ENCODE measurements at regions not wholly inside any gene's neighbourhood (a gene's known extent, or its start where the extent isn't known, plus 50 kb on each side); places are given as distances from the start of the nearest gene placed in this dataset.
A peak's percentile ranks its signal among the peaks of the same experiment; 100 is the strongest.
"Not testable (repeated sequence)": the region's sequence is repeated elsewhere in the genome, so short reads cannot be mapped to it uniquely, and the experiment has no call there.

DNA sequence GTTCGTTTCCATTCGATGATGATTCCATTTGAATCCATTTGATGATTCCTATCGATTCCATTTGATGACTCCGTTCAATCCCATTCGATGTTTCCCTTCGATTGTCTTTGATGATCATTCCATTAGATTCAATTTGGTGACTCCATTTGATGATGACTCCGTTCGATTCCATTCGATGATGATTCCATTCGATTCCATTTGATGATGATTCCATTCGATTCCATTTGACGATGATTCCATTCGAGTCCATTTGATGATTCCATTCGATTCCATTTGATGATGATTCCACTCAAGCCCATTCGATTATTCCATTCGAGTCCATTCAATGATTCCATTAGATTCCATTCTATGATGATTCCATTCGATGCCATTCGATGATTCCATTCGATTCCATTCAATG, 2730.6 kb downstream of the RPIA start:
- DNase-seq (ENCODE audit: extremely low spot score, unreplicated experiment); H3K36me3 Mint-ChIP-seq (ENCODE audit: unreplicated experiment); H3K27ac Mint-ChIP-seq (ENCODE audit: unreplicated experiment); H3K4me1 Mint-ChIP-seq (ENCODE audit: unreplicated experiment); H3K27me3 Mint-ChIP-seq (ENCODE audit: unreplicated experiment); H3K4me3 Mint-ChIP-seq (ENCODE audit: unreplicated experiment): not testable (repeated sequence)
- H3K9me3 Mint-ChIP-seq (ENCODE audit: unreplicated experiment) = peaks cover 24% of the 10 kb centered on the region

- not testable (repeated sequence) for H3K4me1 Mint-ChIP-seq (ENCODE audit: unreplicated experiment); H3K4me3 Mint-ChIP-seq (ENCODE audit: unreplicated experiment); H3K36me3 Mint-ChIP-seq (ENCODE audit: unreplicated experiment); H3K27me3 Mint-ChIP-seq (ENCODE audit: unreplicated experiment); H3K27ac Mint-ChIP-seq (ENCODE audit: unreplicated experiment); DNase-seq (ENCODE audit: extremely low spot score, unreplicated experiment)
- peaks cover 16% of the 10 kb centered on the region for H3K9me3 Mint-ChIP-seq (ENCODE audit: unreplicated experiment)
Measured at GRCh38 chr2:91427148-91427547, 2735.7 kb downstream of the RPIA start.

- H3K9me3 Mint-ChIP-seq (ENCODE audit: unreplicated experiment); DNase-seq (ENCODE audit: extremely low spot score, unreplicated experiment); H3K4me1 Mint-ChIP-seq (ENCODE audit: unreplicated experiment); H3K27ac Mint-ChIP-seq (ENCODE audit: unreplicated experiment); H3K36me3 Mint-ChIP-seq (ENCODE audit: unreplicated experiment); H3K27me3 Mint-ChIP-seq (ENCODE audit: unreplicated experiment); H3K4me3 Mint-ChIP-seq (ENCODE audit: unreplicated experiment): not testable (repeated sequence)
Measured at GRCh38 chr2:91441932-91442245, 2750.4 kb downstream of the RPIA start.

GRCh38 chr2:91442246-91442905, 2750.9 kb downstream of the RPIA start:
- Mint-ChIP-seq H3K36me3 (ENCODE audit: unreplicated experiment) (peaks cover 3% of the 10 kb centered on the region), H3K27me3 (ENCODE audit: unreplicated experiment) (no peaks in the 10 kb centered on the region), H3K9me3 (ENCODE audit: unreplicated experiment) (peaks cover 6% of the 10 kb centered on the region), H3K4me1 (ENCODE audit: unreplicated experiment) (no peaks in the 10 kb centered on the region), H3K27ac (ENCODE audit: unreplicated experiment) (no peak overlapping the region), H3K4me3 (ENCODE audit: unreplicated experiment) (no peak overlapping the region)
- TF ChIP-seq CTCF (IDR thresholded peaks at IDR 0.05) = no peak
- DNase-seq (ENCODE audit: extremely low spot score, unreplicated experiment) = peak; percentile 91

DNA sequence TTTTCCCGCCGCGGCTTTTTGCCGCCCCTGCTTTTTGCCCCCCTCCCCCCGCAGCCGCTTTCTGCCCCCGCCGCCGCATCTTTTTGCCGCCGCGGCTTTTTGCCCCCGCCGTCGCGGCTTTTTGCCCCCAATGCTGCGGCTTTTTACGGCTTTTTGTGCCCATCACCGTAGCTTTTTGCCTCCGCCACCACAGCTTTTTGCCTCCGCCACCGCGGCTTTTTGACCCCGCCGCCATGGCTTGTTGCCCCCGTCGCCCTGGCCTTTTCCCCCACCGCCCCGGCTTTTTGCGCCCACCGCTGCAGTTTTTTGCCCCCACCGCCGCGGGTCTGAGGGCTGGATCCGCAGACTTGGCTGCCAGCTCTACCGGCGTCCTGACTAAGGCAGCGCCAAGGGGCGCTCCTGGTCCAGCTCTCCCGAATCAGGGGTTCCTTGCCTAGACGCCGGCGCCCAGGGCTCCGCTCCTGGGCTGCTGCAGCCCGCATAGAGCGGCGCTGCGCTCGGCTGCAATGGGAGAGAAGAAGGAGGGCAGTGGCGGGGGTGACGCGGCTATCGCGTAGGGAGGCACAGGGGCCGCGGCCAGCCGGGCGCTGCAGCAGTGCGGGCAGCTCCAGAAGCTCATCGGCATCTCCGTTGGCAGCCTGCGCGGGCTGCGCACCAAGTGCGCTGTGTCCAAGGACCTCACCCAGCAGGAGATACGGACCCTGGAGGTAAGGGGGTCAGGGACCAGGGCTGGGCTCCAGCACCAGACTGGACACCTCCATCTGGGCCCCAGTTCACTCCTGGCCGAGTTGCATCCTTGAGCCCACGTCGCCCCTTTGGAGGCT, 2751.6 kb downstream of the RPIA start:
- DNase-seq (ENCODE audit: extremely low spot score, unreplicated experiment) = peak; percentile 90
- not testable (repeated sequence) for H3K9me3 Mint-ChIP-seq (ENCODE audit: unreplicated experiment); H3K4me1 Mint-ChIP-seq (ENCODE audit: unreplicated experiment); H3K4me3 Mint-ChIP-seq (ENCODE audit: unreplicated experiment); H3K27ac Mint-ChIP-seq (ENCODE audit: unreplicated experiment); H3K36me3 Mint-ChIP-seq (ENCODE audit: unreplicated experiment); H3K27me3 Mint-ChIP-seq (ENCODE audit: unreplicated experiment)

- H3K36me3 Mint-ChIP-seq (ENCODE audit: unreplicated experiment); H3K9me3 Mint-ChIP-seq (ENCODE audit: unreplicated experiment); H3K4me1 Mint-ChIP-seq (ENCODE audit: unreplicated experiment); DNase-seq (ENCODE audit: extremely low spot score, unreplicated experiment); H3K27ac Mint-ChIP-seq (ENCODE audit: unreplicated experiment); H3K27me3 Mint-ChIP-seq (ENCODE audit: unreplicated experiment); H3K4me3 Mint-ChIP-seq (ENCODE audit: unreplicated experiment): not testable (repeated sequence)
Measured at GRCh38 chr2:91443730-91444115, 2752.2 kb downstream of the RPIA start.

DNA sequence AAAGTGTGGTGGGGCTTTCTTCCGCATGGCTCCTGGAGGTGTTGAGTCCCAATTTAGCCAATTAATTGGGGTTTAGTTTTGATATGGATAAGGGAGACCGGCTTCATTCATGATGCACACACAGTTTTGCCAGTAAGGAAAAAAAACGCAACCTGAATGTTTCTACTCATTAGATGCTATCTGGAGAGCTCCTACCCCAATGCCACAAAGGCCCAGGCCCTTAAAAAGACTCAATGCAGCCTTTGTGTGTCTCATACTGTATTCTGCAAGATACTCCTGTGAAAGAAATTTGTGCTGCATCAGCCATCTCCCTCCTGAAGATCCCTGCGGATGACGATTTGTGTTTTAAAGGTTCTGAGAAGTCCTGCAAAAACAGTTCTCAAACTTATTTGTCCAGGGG, 2754.2 kb downstream of the RPIA start:
- H3K4me1 Mint-ChIP-seq (ENCODE audit: unreplicated experiment); H3K36me3 Mint-ChIP-seq (ENCODE audit: unreplicated experiment); H3K9me3 Mint-ChIP-seq (ENCODE audit: unreplicated experiment); DNase-seq (ENCODE audit: extremely low spot score, unreplicated experiment); H3K27me3 Mint-ChIP-seq (ENCODE audit: unreplicated experiment); H3K4me3 Mint-ChIP-seq (ENCODE audit: unreplicated experiment); H3K27ac Mint-ChIP-seq (ENCODE audit: unreplicated experiment): not testable (repeated sequence)

GRCh38 chr2:91446489-91446888, 2755.0 kb downstream of the RPIA start:
- H3K9me3 Mint-ChIP-seq (ENCODE audit: unreplicated experiment); H3K27me3 Mint-ChIP-seq (ENCODE audit: unreplicated experiment); H3K27ac Mint-ChIP-seq (ENCODE audit: unreplicated experiment); H3K36me3 Mint-ChIP-seq (ENCODE audit: unreplicated experiment); DNase-seq (ENCODE audit: extremely low spot score, unreplicated experiment); H3K4me1 Mint-ChIP-seq (ENCODE audit: unreplicated experiment); H3K4me3 Mint-ChIP-seq (ENCODE audit: unreplicated experiment): not testable (repeated sequence)

GRCh38 chr2:91446915-91447314, 2755.4 kb downstream of the RPIA start:
- H3K27me3 Mint-ChIP-seq (ENCODE audit: unreplicated experiment); H3K36me3 Mint-ChIP-seq (ENCODE audit: unreplicated experiment); H3K4me3 Mint-ChIP-seq (ENCODE audit: unreplicated experiment); DNase-seq (ENCODE audit: extremely low spot score, unreplicated experiment); H3K9me3 Mint-ChIP-seq (ENCODE audit: unreplicated experiment); H3K27ac Mint-ChIP-seq (ENCODE audit: unreplicated experiment); H3K4me1 Mint-ChIP-seq (ENCODE audit: unreplicated experiment): not testable (repeated sequence)

- H3K9me3 Mint-ChIP-seq (ENCODE audit: unreplicated experiment); H3K4me3 Mint-ChIP-seq (ENCODE audit: unreplicated experiment); H3K27me3 Mint-ChIP-seq (ENCODE audit: unreplicated experiment); DNase-seq (ENCODE audit: extremely low spot score, unreplicated experiment); H3K27ac Mint-ChIP-seq (ENCODE audit: unreplicated experiment); H3K36me3 Mint-ChIP-seq (ENCODE audit: unreplicated experiment); H3K4me1 Mint-ChIP-seq (ENCODE audit: unreplicated experiment): not testable (repeated sequence)
Measured at GRCh38 chr2:91447508-91447907, 2756.0 kb downstream of the RPIA start.

DNA sequence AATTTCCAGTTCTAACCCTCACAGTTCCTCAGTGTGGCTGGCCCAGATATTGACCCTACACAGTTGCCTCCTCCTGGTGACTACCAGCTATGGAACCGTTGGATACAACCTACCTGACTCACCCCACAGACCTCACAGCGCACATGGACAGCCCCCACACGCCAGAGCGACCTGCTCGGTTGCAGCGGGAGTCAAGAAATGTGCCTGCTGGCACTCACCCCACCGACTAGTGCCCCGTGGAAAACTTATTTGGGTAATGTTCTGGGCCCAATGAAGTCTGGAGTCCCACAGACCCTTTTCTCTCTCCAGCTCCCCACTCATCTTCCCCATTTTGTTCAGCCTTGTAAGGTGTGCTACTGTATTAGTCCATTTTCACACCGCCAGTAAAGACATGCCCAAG, 2770.8 kb downstream of the RPIA start:
- H3K4me1 Mint-ChIP-seq (ENCODE audit: unreplicated experiment); H3K36me3 Mint-ChIP-seq (ENCODE audit: unreplicated experiment); H3K27ac Mint-ChIP-seq (ENCODE audit: unreplicated experiment); H3K27me3 Mint-ChIP-seq (ENCODE audit: unreplicated experiment); DNase-seq (ENCODE audit: extremely low spot score, unreplicated experiment); H3K4me3 Mint-ChIP-seq (ENCODE audit: unreplicated experiment): not testable (repeated sequence)
- H3K9me3 Mint-ChIP-seq (ENCODE audit: unreplicated experiment) = peaks cover 18% of the 10 kb centered on the region
